C4-2B (cell line): ENCODE measurements at regions not wholly inside any gene's neighbourhood (a gene's known extent, or its start where the extent isn't known, plus 50 kb on each side); places are given as distances from the start of the nearest gene placed in this dataset.
A peak's percentile ranks its signal among the peaks of the same experiment; 100 is the strongest.

ENCODE experiments used
- H3K27ac ChIP-seq: fragments of 450-650 bp; 2 replicates; pipeline ENCODE4 v1.5.1; 2017
- ZFX ChIP-seq: fragments of 450-650 bp; IDR thresholded peaks from 2 replicates; pipeline ENCODE4 v1.6.1; 2017
- TF ChIP-seq, protein P1 (sequence below): fragments of 450-650 bp; conservative IDR thresholded peaks from 2 replicates; pipeline ENCODE4 v1.5.1; 2017; ENCODE audit warnings: mild to moderate bottlenecking

DNA sequence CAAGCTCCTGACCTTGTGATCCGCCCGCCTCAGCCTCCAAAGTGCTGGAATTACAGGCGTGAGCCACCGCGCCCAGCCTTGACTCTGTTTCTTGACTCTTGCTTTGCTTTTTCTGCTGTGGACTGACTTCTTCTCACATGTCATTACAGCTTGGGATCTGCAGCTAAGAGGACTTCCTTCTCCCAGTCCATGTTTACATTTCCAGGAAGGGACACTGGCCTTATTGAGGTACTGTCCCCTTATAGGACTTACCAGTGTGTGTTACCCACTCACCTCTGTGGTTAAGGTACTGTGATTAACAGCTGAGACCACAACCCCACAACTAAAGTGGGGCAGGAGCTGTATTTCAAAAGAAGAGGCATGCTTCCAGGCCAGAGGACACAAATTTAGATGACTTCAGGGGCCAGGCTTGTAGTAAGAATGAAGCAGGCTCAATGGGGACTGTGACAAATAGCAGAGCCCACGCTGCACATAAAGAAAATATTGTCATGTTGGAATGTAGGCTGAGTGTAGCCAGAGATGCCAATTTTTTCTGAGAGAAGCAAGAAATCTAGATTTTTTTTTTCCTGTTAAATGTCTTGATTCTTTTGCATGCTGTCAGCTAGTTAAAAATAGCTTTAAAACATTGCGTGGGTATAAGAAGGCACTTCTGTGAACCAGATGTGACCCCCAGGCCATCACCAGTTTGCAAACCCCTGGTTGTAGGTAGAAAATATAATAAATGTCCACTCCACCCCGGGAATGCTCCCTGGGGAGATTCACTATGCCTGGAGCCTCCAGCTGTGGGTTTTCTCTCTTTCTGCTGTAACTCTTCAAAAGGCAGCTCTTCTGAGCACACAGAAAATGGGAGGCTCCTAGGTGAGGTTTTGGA is 75.0 kb downstream of the PTPDC1 start:
- no peak overlapping the region for H3K27ac ChIP-seq
- TF ChIP-seq, protein P1, sequence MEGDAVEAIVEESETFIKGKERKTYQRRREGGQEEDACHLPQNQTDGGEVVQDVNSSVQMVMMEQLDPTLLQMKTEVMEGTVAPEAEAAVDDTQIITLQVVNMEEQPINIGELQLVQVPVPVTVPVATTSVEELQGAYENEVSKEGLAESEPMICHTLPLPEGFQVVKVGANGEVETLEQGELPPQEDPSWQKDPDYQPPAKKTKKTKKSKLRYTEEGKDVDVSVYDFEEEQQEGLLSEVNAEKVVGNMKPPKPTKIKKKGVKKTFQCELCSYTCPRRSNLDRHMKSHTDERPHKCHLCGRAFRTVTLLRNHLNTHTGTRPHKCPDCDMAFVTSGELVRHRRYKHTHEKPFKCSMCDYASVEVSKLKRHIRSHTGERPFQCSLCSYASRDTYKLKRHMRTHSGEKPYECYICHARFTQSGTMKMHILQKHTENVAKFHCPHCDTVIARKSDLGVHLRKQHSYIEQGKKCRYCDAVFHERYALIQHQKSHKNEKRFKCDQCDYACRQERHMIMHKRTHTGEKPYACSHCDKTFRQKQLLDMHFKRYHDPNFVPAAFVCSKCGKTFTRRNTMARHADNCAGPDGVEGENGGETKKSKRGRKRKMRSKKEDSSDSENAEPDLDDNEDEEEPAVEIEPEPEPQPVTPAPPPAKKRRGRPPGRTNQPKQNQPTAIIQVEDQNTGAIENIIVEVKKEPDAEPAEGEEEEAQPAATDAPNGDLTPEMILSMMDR, result no peak
- no peak for TF ChIP-seq ZFX

DNA sequence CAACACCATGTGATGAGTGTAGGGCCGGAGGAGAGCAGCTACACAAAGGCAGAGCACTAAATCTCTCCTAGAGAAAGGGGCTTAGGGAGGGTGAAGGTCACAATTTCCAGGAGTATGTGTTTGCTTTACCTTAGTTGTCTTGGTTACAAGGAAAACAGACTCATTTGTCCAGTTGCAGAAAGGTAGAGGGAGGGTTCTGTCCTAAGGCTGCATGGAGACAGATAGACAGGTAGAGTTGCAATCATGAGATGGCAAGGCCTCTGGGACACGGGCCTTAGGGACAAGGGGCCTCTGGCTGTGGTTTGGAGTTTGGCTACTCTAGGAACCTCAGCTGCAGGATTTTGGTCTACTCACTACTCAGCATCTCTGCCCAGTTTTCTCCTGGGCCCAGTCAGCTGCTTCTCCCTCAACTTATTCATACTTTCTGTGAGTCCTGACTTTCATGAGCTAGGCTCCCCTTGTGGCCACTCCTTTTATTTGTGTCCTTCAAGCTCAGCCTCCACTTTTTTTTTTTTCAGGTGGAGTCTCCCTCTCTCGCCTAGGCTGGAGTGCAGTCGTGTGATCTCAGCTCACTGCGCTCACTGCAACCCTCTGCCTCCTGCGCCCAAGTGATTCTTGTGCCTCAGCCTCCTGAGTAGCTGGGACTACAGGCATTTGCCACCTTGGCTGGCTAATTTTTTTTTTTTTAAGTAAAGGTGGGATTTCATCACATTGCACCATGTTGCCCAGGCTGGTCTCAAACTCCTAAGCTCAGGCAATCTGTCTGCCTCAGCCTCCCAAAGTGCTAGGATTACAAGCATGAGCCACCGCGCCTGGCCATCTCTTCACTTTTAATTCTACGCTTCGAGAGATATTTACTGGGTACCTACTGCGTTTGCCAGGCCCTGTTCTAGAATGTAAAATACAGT is 76.6 kb downstream of the PTPDC1 start:
- H3K27ac ChIP-seq, result no peak overlapping the region
- no peak for TF ChIP-seq ZFX
- TF ChIP-seq, protein P1, result no peak

DNA sequence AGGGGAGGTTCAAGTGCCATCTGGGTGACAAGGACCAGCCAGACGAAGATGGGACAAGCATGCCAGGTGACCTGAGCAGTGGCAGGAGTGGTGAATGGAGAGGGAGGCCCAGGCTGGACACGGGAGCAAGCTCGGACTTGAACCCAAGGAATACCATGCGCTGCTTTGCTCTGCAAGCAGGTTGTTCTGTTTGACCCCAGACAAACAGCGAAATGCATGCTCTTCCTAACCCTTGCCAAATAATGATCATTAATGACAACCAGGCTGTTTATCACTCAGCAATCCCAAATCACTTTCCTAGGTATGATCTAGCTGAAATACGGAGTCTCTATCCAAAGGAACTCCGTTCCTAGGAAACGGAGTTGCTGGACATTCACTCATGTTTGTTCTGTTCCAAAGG is 77.4 kb downstream of the PTPDC1 start:
- TF ChIP-seq ZFX, result no peak
- TF ChIP-seq, protein P1, result no peak
- no peak overlapping the region for H3K27ac ChIP-seq

DNA sequence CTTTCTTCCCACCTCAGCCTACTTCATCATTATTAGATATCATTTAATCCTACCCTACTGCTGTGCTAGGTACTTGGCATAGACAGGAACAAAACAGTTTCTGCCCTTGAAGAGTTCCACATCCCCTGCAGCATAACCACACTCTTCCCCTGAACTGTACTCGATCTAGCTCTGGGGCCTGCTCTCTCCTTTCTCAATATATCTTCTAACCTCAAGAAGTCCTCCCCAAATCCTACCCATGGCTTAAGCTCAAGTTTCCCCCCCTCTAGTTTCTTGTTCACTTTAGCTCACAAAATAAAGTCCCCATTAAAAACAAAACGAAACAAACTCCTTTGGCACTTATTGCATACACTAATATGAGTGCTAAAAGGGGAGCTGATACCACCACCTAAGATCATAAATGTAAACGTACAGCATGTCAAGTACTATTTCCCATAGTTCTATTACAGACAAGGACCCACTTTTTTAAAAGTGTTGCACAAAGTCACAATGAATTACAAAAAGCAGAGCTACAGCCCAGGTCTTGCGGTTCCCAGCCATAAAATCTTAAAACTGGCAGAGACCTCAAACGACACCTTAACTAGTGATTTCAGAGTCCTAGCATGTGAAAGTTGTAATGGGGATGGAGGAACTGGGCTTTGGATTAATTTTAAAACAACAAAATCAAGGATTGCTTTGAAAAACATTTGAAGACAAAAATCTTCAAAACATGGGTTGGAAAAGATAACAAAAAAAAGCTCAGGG is 80.7 kb downstream of the PTPDC1 start:
- H3K27ac ChIP-seq, result peak overlapping the region; percentile 99
- TF ChIP-seq, protein P1, result no peak
- TF ChIP-seq ZFX, result no peak

DNA sequence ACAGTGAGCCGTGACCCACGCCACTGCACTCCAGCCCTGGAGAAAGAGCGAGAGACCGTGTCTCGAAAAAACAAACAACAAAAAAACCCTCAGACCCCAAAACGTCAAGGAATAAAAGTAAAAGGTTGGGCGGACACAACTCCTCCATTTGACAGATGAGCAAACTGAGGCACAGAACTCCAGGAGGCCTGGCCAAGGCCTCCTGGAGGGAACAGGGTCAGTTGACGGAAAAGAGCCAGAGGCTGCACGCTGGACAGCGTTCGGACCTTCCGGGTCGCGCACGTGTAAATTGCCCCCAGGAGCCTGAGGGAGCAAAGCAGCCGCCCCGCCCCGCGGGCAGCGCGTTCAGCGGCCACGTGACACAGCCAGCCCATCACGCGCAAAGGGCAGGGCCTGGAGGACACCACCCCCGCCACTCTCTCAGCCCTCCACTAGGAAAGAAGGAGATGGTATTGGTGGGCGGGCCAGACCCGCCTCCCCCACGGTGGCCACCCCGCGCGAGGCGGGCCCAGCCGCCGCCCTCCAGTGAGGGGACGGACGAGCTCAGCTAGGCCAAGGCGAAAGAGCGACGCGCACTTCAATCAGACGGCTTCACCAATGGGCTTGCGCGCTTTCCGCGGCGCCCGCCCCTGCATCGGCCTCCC is 81.5 kb downstream of the PTPDC1 start:
- peak overlapping the region; percentile 99 for H3K27ac ChIP-seq
- TF ChIP-seq, protein P1, result no peak
- no peak for TF ChIP-seq ZFX

DNA sequence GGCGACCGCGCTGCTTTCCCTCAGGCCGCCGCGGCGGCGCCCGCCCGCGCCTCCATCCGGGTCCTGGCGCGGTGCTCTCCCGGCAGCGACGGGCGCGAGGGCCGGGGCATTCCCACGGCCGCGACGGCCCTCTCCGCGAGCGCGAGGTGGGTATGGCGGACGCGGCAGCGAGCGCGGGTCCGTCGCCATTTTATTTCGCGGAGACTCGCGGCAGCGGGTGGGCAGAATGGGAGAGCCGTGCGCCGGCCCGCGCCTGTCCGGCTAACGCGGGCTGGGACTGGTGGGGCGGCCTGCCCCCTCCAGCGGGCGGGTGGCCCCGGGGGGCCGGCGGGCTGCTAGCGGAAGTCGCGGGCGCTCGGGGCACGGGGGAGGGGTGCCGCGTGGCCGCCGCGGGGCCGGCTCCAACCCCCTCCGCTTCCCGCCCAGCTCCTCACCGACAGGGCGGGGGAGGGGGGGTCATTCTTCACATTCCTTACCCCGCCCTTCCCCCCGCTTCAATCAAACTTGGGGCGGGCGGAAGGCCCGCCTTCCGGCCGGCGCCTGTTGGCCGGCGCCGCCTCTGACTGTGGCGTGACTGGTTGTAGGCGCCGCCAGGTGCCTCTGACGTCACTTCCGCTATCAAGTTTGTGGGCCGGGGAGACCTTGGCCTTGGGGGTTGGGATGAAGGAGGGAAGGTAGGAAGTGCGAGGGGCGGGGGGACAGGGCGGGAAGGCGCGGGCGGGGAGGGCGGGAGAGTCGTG is 82.1 kb downstream of the PTPDC1 start:
- TF ChIP-seq ZFX, result peak; percentile 81
- TF ChIP-seq, protein P1, result no peak; the same call in 1 of the 2 replicates
- H3K27ac ChIP-seq, result peak overlapping the region; percentile 99
